Occipital lobe (tissue), 1 donor: ENCODE measurements at regions not wholly inside any gene's neighbourhood (a gene's known extent, or its start where the extent isn't known, plus 50 kb on each side); places are given as distances from the start of the nearest gene placed in this dataset.
"Not testable (repeated sequence)": the region's sequence is repeated elsewhere in the genome, so short reads cannot be mapped to it uniquely, and the experiment has no call there.

Experiments used
- DNase-seq: peaks from one replicate; lab custom pipeline; 2025; lab: John Stamatoyannopoulos, UW

DNA sequence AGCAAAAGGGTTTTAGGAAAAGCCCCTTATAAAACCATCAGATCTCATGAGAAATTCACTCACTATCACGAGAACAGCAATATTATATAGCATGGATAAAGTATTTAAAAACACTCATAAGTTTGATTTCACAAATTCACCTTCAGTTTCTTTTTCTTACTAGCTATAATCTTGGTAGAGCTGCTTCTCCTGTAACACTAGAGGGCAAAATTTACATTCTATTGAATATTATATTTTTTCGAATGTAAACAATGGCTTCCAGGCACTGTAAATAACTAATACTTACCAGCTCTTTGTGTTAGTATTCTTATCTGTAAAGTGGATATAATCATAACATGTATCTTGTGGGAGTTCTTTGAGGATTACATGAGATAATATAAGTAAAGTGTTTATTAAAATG, 259.6 kb downstream of the CCER1 start:
- no peak for DNase-seq

DNA sequence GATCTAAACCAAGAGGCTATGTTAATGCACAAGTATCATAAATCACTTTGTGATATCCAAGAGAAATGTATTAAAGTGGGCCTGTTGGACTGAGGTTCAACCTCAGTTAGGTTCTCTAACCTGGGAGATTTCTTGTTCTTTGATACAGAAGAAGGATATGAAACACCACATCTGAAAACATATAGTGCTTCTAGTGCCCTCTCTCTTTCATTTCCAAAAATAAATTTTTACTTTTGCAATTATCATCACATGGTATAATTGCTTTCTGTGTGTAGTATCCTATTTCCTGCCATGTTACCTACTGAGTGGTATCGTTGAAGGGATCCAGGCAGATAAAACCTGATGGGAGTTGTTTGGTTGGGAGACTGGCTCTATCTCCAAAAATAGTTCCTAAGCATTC, 264.9 kb downstream of the CCER1 start:
- DNase-seq: no peak

DNA sequence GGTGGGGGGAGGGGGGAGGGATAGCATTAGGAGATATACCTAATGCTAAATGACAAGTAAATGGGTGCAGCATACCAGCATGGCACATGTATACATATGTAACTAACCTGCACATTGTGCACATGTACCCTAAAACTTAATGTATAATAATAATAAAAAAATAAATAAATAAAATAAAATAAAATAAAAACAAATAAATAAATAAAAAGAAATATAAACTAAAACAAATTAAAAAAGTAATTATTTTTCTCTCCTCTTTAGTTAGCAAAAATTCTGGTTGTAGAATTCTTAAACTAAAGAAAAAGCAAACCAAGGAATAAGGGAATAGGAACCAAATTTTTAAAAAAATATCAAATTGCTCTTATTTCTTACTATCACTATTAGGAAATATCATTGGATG, 267.3 kb downstream of the CCER1 start:
- not testable (repeated sequence) for DNase-seq

- no peak for DNase-seq
Observed at GRCh38 chr12:90683871-90684270, 271.1 kb downstream of the CCER1 start.

DNA sequence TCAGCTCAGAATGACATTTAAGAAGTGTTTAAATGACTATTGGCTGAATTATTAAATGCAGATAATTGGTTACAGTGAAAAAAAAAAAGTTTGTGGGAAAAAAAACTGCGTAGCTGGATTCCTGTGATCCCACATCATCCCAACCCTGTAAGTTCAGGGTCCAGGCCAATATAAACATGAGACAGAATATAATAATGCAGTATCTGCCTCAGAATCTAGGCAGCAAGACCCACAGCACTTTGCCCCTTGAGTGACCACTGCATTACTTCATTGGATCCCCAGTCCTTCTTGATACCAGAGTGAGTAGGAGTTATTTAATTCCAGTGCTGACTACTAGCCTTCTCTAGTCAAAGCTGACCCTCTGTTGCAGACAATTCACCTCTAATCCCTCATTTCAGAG, 272.6 kb downstream of the CCER1 start:
- no peak for DNase-seq

DNA sequence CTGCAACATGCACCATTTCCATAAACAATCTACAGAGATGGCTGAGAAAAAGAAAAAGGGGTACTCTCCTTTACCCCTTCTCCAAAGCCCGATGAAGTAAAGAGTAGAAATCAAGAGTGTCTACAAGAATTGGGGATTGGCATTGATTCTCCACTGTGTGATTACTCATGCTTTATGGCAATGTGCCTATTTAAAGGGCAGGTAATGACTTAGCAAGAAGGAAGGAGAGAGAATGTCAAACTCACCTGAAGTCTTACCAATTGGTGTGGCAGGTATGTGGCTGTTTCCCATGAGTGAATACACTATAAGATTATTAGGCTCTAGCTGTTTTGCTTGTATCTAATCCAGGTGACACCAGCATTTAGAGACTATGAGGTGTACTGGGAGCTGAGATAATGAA, 275.3 kb downstream of the CCER1 start:
- DNase-seq: no peak

- no peak for DNase-seq
Observed at GRCh38 chr12:90677552-90677951, 277.4 kb downstream of the CCER1 start.

GRCh38 chr12:90677055-90677454, 277.9 kb downstream of the CCER1 start:
- DNase-seq: no peak

DNA sequence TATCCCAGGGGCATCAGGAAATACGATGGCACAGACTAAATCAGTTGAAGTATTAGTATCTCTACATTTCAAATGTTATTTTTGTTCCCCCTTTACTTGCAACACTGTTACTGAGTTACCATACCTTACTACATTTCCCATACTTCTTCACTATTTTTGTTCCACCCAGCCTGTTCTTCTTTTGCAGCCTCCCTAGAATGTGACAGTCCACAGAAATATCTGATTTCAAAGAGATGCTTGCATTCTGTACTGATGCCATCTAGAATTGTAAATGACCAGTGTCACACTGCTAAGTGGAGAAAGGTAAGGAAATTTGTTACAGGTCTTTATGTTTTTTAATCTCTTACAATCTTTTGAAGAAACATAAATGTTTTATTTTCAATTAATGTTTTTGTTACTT, 279.9 kb downstream of the CCER1 start:
- DNase-seq: no peak

DNA sequence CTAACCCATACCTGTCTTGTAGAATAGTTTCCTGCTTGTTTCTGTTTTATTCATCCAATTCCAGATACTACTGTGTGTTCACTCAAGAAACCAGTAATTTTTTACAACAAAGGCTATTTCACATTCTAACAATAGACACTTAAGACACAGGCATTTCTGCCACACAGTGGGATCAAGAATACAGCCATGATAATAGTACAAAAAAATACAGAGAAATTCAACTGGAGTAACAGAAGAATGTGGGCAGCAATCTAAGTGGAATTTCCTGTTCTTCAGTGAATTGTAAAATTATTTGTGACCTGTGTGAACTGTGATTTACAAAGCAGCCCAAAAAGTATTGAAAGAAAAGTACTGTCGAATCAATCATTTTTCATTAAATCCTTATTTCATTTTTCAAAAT, 282.9 kb downstream of the CCER1 start:
- DNase-seq: no peak

GRCh38 chr12:90663949-90664348, 291.0 kb downstream of the CCER1 start:
- not testable (repeated sequence) for DNase-seq

- no peak for DNase-seq
Observed at GRCh38 chr12:90659060-90659459, 295.9 kb downstream of the CCER1 start.

DNA sequence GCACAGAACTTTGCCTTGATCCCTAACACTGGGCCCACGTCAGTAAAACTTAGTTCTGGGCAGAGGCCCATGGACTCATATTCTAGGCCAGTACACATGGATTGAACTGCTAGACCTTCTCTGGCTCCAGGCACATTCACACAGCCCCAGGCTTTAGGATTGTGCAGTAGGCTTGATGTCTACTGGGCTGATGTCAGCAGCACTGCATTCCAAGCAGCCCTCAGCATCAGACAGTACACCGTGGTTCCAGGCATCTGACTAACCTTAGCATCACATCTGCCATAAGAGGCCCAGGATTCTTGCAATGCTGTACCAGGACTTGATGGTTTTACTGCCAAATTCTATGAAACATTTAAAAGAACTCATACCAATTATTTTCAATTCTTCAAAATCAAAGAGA, 301.9 kb downstream of the CCER1 start:
- no peak for DNase-seq

DNA sequence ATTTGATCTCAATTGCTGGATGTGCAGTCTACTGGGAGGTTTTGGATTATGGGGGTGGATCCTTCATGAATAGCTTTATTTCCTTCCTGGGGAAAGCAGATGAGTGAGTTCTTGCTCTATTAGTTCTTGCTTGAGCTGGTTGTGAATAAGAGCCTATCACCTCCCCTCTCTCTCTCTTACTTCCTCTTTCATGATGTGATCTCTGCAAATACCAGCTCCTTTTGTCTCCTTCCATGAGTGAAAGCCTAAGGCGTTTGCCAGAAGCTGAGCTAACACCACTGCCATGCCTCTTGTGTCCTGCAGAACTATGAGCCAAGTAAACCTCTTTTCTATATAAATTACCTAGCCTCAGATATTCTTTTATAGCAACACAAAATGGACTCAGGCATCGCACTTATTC, 302.7 kb downstream of the CCER1 start:
- no peak for DNase-seq

DNA sequence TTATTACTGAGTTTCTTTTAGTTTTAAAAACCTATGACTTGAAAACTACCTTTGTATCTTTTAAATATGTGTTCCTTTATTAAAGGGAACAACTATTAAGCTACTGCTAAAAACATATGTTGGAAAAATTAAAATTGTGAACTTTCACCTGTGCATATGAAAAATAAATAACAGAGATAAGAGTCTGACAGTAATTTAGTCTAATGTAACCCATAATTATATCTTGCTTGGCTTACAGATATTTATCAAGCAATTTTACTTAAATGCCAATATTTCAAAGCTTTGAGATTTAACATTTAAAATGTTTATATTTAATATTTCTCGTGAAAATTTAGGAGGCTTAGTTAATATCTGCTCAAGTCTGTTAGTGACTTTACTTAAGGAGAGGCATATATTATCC, 309.8 kb downstream of the CCER1 start:
- DNase-seq: no peak

GRCh38 chr12:90631591-90632212, 323.3 kb downstream of the CCER1 start:
- no peak for DNase-seq

GRCh38 chr12:90630006-90630405, 325.0 kb downstream of the CCER1 start:
- DNase-seq: no peak

DNA sequence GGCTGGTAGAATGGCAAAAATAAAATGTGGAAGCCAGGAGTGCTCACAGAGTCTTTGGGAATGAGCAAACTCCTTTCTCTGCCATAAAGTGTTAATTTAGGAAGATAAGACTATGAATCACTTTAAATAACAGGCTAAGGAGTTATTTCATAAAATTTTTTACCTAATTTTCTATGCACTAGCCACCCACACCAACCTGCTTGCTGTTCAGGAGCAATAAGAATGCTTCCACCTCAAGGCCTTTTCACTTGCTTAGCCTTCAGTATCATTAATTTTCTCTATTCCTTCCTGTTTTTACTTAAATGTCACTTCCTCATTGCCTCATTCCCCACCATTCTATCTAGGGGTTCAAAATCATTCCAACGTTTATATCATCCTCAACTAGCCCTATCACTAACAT, 326.8 kb downstream of the CCER1 start:
- DNase-seq: no peak

DNA sequence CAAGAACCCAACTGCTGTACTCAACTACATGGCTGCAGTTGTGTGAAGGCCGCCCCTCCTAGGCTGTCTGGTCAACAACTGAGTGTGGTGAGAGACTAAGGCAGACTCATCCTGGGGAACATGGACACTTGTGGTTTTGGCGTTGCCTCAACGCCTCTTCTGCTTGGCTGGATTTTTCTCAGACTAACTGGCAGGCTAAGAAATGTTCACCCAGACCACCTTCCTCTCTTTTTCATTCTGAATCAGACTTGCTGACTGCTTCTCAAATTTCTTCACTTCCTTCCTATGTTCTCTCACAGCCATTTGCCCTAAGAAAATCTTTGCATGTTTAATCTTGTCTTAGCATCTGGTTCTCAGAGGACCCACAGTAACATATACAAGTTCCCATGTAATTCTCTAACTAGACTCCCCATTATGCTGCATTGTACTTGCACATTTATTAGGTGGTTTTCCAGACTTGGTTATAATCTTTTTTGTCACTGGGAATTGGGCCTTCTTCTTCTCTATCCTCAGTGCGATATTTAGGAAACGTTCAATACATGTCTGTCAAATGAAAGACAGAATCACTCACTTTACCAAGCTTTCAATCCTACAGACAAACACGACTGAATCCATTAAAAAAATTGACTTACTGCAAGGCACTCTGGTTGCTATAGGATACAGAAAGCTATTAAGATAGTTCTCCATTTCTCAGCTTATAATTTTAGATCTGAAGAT, 327.6 kb downstream of the CCER1 start:
- DNase-seq: no peak

GRCh38 chr12:90622431-90622830, 332.5 kb downstream of the CCER1 start:
- no peak for DNase-seq

DNA sequence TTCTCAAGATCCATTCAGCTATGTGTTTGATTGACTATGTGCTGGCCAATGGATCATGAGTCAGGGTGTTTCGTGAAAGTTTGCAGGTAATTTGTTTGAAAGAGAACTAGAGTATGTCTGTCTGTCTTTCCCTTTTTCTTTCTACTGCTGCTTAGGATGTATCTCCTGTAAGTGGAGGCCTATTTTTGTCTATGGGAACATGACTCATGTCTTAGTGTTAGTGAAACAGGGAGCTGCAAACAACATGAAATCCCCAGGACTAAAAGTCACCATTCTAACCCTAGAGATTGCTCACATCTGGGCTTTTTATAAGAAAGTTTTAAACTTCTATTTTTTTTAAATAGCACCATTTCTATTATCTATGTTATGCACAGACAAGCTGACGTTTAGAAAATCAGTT, 333.0 kb downstream of the CCER1 start:
- DNase-seq: no peak

DNA sequence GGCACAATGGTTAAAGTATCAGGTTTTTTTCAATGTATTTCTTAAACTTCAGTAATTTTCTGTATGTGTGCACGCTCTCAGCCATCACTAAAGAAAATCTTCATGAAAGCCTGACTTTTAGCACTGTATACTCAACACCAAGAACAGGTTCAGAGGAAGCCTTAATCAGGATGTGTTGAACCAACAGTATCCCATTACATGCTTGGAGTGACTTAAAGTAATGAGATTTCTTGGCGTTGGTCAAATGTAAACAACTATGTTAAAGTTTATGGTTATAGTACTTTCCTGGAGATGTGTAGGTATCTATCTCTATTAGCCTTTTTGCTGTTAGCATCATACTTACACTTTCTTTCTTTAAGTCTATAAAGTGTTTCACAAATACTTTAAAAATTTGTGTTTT, 335.0 kb downstream of the CCER1 start:
- no peak for DNase-seq

- DNase-seq: no peak
Observed at GRCh38 chr12:90618586-90618985, 336.4 kb downstream of the CCER1 start.

GRCh38 chr12:90611891-90612290, 343.1 kb downstream of the CCER1 start:
- DNase-seq: no peak
